Astrocyte of the spinal cord (primary cell): ENCODE measurements at regions not wholly inside any gene's neighbourhood (a gene's known extent, or its start where the extent isn't known, plus 50 kb on each side); places are given as distances from the start of the nearest gene placed in this dataset.
"Not testable (repeated sequence)": the region's sequence is repeated elsewhere in the genome, so short reads cannot be mapped to it uniquely, and the experiment has no call there.

Experiments used
- DNase-seq: peaks from one replicate; pipeline ENCODE4 v3.0.0; 2011; ENCODE audit warnings: low read depth, low spot score
- H3K4me3 ChIP-seq: 2 replicates; pipeline ENCODE4 v1.5.1; 2011; ENCODE audit warnings: low read depth, mild to moderate bottlenecking, low read length, moderate library complexity
- CTCF ChIP-seq: IDR thresholded peaks from 2 replicates; pipeline ENCODE4 v1.5.1; 2012; ENCODE audit warnings: low read depth, mild to moderate bottlenecking, low read length, inconsistent platforms
- in situ Hi-C: cut with HindIII; loops from 2 replicates; pipeline ENCODE4 v1.10.0; 2017; ENCODE audit warnings: low sequenced_read_pairs

- no peak for DNase-seq
- no peak overlapping the region for H3K4me3 ChIP-seq
- TF ChIP-seq CTCF = no peak
- in situ Hi-C loops = no loop called here
Observed at GRCh38 chr2:3107567-3107966, 270.1 kb downstream of the EIPR1 start.

DNA sequence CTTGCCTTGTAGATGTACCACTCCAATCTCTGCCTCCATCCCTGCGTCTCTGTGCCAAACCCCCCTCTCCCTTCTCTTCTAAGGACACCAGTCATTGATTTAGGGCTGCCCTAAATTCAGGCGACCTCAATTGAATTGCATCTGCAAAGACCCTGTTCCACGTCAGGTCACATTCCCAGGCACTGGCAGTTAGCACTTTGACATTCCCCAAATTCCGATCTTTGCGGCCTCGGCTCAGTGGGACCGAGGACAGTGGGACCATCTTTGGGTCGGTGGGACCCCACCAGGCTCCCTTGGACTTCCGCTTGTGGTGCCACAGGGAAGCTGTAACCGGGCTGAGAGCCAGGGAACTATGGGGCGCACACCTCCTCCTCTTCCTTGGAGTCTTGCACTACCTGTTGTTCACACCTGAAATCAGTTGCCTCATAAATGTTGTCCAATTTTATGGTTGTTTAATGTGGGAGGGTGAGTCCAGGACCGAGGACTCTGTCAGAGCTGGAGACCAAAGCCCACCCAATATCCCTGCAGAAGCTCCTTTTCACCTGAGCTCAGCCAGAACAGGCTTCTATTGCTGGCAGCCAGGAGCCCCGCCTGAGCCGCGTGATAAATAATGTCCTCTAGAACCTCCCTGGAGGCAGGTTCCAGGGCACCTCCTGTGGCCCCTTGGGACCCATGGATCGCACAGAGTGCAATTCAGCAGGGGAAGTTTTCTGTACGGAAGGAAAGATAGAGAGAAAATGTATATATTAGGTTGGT lies 271.6 kb downstream of the EIPR1 start:
- no peak for TF ChIP-seq CTCF
- H3K4me3 ChIP-seq = no peak overlapping the region
- DNase-seq = no peak
- in situ Hi-C loops = no loop called here

DNA sequence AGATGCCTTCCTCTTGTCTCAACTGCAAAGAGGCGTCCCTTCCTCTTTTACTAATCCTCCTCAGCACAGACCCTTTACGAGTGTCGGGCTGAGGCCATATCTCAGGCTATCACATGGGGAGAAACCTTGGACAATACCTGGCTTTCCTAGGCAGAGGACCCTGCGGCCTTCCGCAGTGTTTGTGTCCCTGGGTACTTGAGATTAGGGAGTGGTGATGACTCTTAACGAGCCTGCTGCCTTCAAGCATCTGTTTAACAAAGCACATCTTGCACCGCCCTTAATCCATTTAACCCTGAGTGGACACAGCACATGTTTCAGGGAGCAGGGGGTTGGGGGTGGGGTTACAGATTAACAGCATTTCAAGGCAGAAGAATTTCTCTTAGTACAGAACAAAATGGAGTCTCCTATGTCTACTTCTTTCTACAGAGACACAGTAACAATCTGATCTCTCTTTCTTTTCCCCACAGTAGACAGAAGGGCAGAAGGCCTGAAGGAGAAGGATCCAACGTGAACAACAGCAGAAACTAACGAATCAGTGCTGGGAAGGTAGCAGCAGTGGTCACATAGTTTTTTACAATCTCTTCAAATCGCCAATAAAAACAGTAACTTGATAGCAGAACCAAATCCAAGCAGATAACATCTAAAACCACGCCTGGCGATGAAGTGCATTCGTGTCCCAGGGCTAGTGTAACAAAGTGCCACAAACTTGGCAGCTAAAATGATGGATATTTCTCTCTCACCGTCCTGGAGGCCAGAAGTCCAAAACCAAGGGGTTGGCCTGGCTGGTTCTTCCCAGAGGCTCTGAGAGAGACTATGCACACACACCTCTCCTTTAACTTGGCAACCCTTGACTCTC lies 272.4 kb downstream of the EIPR1 start:
- DNase-seq, in situ Hi-C loops, H3K4me3 ChIP-seq: not testable (repeated sequence)

DNA sequence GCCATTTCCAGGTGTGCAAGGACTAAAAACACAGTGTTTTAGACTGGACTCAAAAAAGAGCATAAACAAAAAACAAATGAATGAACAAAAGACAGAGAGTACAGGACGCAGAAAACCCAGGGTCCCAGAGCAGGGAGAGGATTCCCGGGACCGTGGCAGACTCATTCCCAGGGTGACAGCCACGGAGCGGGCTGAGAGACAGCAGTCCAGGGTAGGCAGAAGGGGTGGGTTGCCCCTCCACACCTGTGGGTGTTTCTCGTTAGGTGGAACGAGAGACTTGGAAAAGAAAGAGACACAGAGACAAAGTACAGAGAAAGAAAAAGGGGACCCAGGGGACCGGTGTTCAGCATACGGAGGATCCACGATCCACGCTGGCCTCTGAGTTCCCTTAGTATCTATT lies 273.4 kb downstream of the EIPR1 start:
- no peak for TF ChIP-seq CTCF
- no peak for DNase-seq
- no peak overlapping the region for H3K4me3 ChIP-seq
- in situ Hi-C loops = no loop called here

DNA sequence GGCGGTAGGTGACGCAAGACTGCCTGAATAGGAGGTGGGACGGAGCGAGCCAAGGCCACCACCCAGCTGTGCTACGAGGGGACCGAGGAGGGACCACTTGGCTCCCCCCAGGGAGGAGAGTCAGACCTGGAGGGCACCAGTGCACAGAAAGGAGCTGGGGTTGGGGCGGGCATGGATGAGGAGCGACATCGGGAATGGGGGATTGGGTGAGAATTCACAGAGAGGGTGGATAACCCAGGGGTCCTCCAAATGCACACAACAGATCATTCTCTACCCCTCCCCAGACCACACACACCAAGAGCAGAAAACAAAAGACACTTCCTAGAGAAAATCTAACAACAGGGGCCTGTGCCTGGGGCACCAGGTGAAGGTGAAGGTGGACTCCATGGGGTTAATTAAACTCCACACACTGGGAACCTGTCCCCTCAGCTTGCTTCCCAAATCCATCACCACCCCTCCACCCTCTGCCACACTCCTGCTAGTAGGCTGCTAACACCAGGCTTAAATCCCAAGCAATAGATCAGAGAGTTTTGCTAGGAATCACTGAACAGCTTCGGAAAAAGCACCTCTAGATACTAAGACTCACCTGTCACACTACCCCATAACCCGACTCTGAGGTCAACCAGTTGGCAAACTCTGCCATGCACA lies 274.6 kb downstream of the EIPR1 start:
- H3K4me3 ChIP-seq = no peak overlapping the region
- in situ Hi-C loops = no loop called here
- no peak for DNase-seq
- TF ChIP-seq CTCF = no peak

DNA sequence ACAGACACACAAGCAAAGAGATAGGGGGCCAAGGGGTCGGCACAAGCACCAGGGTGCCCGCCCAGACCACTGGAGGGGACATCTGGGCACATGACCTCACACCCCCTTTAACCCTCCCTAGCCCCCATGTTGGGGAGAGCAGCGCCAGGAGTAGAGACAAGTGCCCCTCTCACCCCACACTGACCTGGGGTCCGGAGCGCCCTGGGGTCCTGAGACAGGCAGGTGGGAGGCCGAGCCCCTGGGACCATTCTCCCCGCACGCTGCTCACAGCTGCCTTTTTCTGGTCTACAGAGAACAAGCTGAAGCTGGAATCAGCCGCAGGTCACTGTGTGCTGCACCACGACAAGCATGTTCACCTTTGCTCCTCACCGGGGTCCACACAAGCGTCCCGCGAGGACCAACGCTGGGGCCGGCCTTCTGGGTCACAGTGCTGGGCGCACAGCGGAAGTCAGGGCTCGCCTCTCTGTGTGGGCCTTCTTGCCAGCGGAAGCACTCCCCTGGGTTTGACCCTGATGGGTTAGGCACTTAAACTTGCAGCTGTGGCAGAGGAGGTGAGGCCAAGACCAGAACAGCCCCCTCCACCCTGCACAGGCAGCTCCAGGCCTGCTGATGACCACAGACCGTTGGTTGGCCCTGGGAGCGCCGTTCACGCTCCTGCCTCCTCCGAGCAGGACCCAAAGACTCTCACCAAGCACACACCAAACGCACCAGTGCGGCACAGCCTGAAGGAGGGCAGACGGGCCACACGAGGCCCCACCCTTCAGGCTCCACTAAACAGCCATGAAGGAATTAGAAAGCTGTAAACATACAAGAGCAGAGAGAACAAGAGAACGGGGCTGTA lies 275.3 kb downstream of the EIPR1 start:
- no peak for TF ChIP-seq CTCF
- in situ Hi-C loops = no loop called here
- DNase-seq = no peak
- no peak overlapping the region for H3K4me3 ChIP-seq
